ENCODE measurements at regions not wholly inside any gene's neighbourhood (a gene's known extent, or its start where the extent isn't known, plus 50 kb on each side); places are given as distances from the start of the nearest gene placed in this dataset.
"Not testable (repeated sequence)": the region's sequence is repeated elsewhere in the genome, so short reads cannot be mapped to it uniquely, and the experiment has no call there.

DNA sequence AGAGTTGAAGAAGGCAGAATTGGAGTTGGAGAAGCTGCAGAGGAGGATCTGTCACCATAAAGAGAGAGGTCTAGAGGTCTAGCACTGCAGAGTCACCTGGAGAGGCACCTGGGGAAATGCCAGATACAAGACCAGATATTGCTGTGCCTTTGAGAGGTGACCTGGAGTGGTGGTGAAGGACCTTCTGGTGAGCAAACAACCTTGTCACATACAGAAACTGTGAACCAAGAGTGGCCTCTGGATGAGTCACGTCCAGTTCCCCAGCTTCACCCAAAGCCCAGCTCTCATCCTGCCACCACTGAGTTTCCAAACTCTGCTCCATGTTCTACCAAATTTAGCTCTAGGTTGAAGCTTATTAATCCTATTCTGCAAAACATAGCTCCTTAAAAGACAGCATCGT lies 131.1 kb upstream of the FBXL7 start:
- Histone ChIP-seq H3K9ac (ENCODE audit: low read length in 2 of 2) (no peak overlapping the region), H3K4me1 (ENCODE audit: control insufficient read depth, insufficient read depth, low read length) (peaks cover 2% of the 10 kb centered on the region), H3K4me3 (ENCODE audit: low read length in 2 of 2) (no peak overlapping the region), H3K27me3 (ENCODE audit: control insufficient read depth in 1 of 2, insufficient read depth in 2 of 2, low read length in 2 of 2) (no peaks in the 10 kb centered on the region), H3K9me3 (ENCODE audit: control insufficient read depth in 2 of 2, low read length in 2 of 2) (no peaks in the 10 kb centered on the region), H3K36me3 (ENCODE audit: control insufficient read depth in 2 of 2, insufficient read depth in 2 of 2, low read length in 2 of 2) (no peaks in the 10 kb centered on the region), H3K27ac (ENCODE audit: low read length) (no peak overlapping the region)

DNA sequence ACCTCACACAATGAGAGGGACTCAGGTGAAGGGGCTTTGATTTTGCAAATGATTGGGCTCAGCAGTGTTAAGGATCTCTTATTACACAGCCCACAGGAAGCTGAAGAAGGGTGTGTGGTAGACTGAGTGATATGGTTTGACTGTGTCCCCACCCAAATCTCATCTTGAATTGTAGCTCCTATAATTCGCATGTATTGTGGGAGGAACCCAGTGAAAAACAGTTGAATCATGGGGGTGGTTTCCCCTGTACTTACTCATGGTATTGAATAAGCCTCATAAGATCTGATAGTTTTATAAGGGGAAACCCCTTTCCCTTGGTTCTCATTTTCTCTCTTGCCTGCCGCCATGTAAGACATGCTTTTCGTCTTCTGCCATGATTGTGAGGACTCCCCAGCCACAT lies 132.5 kb upstream of the FBXL7 start:
- Histone ChIP-seq H3K27me3 (ENCODE audit: control insufficient read depth in 1 of 2, insufficient read depth in 2 of 2, low read length in 2 of 2) (no peaks in the 10 kb centered on the region), H3K27ac (ENCODE audit: low read length) (no peak overlapping the region)

DNA sequence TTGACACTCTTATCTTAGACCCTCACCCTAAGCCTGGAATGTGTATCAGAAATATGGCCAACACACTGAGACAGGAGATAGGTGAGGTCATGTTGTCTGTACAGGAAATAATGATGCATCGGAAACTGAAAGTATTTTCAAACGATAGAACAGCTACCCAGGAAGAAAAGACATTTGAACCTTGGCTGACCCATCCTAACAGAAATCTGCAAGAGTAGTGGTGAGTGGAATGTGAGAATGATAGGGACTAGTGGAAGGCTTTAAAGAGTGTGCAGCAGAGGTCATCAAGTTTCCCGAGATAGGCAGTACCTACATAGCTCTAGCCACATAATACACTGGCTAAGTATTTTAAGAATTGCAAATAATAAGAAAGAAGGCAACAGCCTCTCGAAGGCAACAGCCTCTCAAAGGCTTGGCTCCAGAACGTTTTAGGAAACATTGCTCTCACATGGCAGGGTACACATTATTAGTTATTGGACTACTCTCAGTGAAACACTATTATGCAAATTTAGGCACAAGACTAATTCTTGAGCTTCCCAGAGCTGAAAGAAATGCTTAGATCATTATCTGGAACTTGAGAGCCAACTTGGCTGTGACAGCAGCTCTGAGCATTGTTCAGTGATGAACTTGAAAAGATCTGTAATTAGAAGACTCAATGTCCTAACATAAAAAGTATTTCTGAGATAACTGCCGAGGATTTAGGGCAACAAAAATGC lies 133.1 kb upstream of the FBXL7 start:
- Histone ChIP-seq H3K4me3 (ENCODE audit: low read length in 2 of 2) (no peak overlapping the region), H3K36me3 (ENCODE audit: control insufficient read depth in 2 of 2, insufficient read depth in 2 of 2, low read length in 2 of 2) (no peaks in the 10 kb centered on the region), H3K4me1 (ENCODE audit: control insufficient read depth, insufficient read depth, low read length) (peaks cover 2% of the 10 kb centered on the region), H3K27ac (ENCODE audit: low read length) (no peak overlapping the region), H3K9ac (ENCODE audit: low read length in 2 of 2) (no peak overlapping the region), H3K27me3 (ENCODE audit: control insufficient read depth in 1 of 2, insufficient read depth in 2 of 2, low read length in 2 of 2) (no peaks in the 10 kb centered on the region), H3K9me3 (ENCODE audit: control insufficient read depth in 2 of 2, low read length in 2 of 2) (no peaks in the 10 kb centered on the region)

More for the DNA sequence above, 132.5 kb upstream of the FBXL7 start:
- H3K4me1 ChIP-seq (ENCODE audit: control insufficient read depth, insufficient read depth, low read length) = peaks cover 2% of the 10 kb centered on the region
- no peaks in the 10 kb centered on the region for H3K9me3 ChIP-seq (ENCODE audit: control insufficient read depth in 2 of 2, low read length in 2 of 2)
- no peak overlapping the region for H3K9ac ChIP-seq (ENCODE audit: low read length in 2 of 2)
- no peak overlapping the region for H3K4me3 ChIP-seq (ENCODE audit: low read length in 2 of 2)
- no peaks in the 10 kb centered on the region for H3K36me3 ChIP-seq (ENCODE audit: control insufficient read depth in 2 of 2, insufficient read depth in 2 of 2, low read length in 2 of 2)

DNA sequence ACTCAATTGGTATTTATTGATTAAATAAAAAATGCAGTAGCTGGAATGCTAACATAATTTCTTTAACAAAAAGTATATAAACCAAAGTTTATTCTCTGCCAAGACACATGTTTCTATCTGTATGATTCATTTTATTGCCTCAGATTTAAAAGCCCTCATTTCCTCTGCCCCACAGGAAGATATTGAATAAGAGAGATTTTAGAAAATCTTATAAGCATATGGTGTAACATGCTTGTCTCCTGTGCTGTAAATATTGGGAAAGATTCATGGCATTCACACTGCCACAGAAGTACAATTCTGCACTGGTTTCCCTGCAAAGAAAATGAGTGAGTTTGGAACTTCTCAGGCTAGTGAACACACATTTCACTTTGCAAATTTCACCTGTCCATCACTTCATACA lies 134.9 kb upstream of the FBXL7 start:
- no peak overlapping the region for H3K9ac ChIP-seq (ENCODE audit: low read length in 2 of 2)
- no peaks in the 10 kb centered on the region for H3K36me3 ChIP-seq (ENCODE audit: control insufficient read depth in 2 of 2, insufficient read depth in 2 of 2, low read length in 2 of 2)
- no peaks in the 10 kb centered on the region for H3K4me1 ChIP-seq (ENCODE audit: control insufficient read depth, insufficient read depth, low read length)
- no peak overlapping the region for H3K27ac ChIP-seq (ENCODE audit: low read length)
- no peaks in the 10 kb centered on the region for H3K9me3 ChIP-seq (ENCODE audit: control insufficient read depth in 2 of 2, low read length in 2 of 2)
- no peak overlapping the region for H3K4me3 ChIP-seq (ENCODE audit: low read length in 2 of 2)
- H3K27me3 ChIP-seq (ENCODE audit: control insufficient read depth in 1 of 2, insufficient read depth in 2 of 2, low read length in 2 of 2) = no peaks in the 10 kb centered on the region

DNA sequence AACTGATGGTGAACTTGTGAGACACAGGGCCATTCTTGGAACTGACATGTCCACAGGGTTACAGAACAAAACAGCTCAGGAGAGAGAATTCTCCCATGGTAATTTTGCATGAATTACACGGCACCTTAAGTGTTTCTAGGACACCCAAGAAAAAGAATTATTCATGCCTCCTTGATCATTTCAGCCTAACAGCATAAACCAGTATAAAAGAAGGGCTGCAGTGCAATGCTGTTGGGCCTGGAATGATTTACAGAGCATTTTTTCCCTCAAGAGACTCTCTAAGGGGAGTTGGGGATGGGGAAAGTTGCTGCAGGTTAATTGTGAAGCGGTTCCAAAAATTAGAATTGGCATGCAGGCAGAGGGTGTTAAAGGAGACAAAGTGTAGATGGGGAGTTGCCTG lies 136.4 kb upstream of the FBXL7 start:
- no peak overlapping the region for H3K4me3 ChIP-seq (ENCODE audit: low read length in 2 of 2)

DNA sequence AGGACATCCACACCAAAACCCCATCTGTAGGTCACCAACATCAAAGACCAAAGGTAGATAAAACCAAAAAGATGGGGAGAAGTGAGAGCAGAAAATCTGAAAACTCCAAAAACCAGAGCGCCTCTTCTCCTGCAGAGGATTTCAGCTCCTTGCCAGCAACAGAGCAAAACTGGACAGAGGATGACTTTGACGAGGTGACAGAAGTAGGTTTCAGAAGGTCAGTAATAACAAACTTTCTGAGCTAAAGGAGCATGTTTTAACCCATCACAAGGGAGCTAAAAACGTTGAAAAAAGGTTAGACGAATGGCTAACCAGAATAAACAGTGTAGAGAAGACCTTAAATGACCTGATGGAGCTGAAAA lies 142.9 kb upstream of the FBXL7 start:
- H3K27me3 ChIP-seq (ENCODE audit: control insufficient read depth in 1 of 2, insufficient read depth in 2 of 2, low read length in 2 of 2); H3K9me3 ChIP-seq (ENCODE audit: control insufficient read depth in 2 of 2, low read length in 2 of 2); H3K36me3 ChIP-seq (ENCODE audit: control insufficient read depth in 2 of 2, insufficient read depth in 2 of 2, low read length in 2 of 2); H3K4me1 ChIP-seq (ENCODE audit: control insufficient read depth, insufficient read depth, low read length); H3K4me3 ChIP-seq (ENCODE audit: low read length in 2 of 2); H3K27ac ChIP-seq (ENCODE audit: low read length); H3K9ac ChIP-seq (ENCODE audit: low read length in 2 of 2): not testable (repeated sequence)

More for the DNA sequence above, 136.4 kb upstream of the FBXL7 start:
- no peaks in the 10 kb centered on the region for H3K27me3 ChIP-seq (ENCODE audit: control insufficient read depth in 1 of 2, insufficient read depth in 2 of 2, low read length in 2 of 2)
- no peaks in the 10 kb centered on the region for H3K4me1 ChIP-seq (ENCODE audit: control insufficient read depth, insufficient read depth, low read length)
- no peak overlapping the region for H3K9ac ChIP-seq (ENCODE audit: low read length in 2 of 2)
- no peak overlapping the region for H3K27ac ChIP-seq (ENCODE audit: low read length)
- no peaks in the 10 kb centered on the region for H3K9me3 ChIP-seq (ENCODE audit: control insufficient read depth in 2 of 2, low read length in 2 of 2)
- H3K36me3 ChIP-seq (ENCODE audit: control insufficient read depth in 2 of 2, insufficient read depth in 2 of 2, low read length in 2 of 2) = no peaks in the 10 kb centered on the region

DNA sequence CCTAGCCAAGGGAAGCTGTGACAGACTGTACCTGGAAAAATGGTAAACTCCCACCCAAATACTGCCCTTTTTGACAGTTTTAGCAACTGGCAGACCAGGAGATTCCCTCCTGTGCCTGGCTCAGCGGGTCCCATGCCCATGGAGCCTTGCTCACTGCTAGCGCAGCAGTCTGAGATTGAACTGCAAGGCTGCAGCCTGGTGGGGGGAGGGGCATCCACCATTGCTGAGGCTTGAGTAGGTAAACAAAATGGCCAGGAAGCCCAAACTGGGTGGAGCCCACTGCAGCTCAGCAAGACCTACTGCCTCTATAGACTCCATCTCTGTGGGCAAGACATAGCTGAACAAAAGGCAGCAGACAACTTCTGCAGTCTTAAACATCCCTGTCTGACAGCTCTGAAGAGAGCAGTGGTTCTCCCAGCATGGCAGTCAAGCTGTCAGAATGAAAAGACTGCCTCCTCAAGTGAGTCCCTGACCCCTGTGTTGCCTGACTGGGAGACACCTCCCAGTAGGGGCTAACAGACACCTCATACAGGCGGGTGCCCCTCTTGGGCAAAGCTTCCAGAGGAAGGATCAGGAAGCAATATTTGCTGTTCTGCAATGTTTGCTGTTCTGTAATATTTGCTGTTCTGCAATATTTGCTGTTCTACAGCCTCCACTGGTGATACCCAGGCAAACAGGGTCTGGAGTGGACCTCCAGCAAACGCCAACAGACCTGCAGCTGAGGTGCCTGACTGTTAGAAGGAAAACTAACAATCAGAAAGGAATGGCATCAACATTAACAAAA lies 143.5 kb upstream of the FBXL7 start:
- not testable (repeated sequence) for H3K4me3 ChIP-seq (ENCODE audit: low read length in 2 of 2); H3K9ac ChIP-seq (ENCODE audit: low read length in 2 of 2); H3K36me3 ChIP-seq (ENCODE audit: control insufficient read depth in 2 of 2, insufficient read depth in 2 of 2, low read length in 2 of 2); H3K9me3 ChIP-seq (ENCODE audit: control insufficient read depth in 2 of 2, low read length in 2 of 2); H3K4me1 ChIP-seq (ENCODE audit: control insufficient read depth, insufficient read depth, low read length); H3K27ac ChIP-seq (ENCODE audit: low read length); H3K27me3 ChIP-seq (ENCODE audit: control insufficient read depth in 1 of 2, insufficient read depth in 2 of 2, low read length in 2 of 2)

DNA sequence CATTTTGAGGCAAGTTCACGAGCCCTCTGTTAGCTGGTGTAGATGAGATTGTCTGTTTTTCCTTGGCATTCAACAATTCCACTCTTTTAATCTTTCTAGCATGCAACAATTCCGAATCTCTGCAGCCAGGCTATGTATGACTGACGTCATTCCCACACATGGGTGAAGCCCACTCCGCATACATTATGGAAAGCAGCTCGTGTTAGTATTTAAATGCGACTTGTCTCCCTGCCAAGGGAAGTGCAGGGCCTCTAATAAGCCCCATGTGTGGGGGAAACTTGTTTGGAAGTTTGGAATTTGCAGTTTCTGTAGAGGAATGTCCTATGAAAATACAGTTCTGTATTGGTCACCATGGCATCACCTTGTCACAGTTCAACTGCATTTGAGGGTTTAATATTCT lies 146.0 kb upstream of the FBXL7 start:
- H3K27ac ChIP-seq (ENCODE audit: low read length) = no peak overlapping the region

DNA sequence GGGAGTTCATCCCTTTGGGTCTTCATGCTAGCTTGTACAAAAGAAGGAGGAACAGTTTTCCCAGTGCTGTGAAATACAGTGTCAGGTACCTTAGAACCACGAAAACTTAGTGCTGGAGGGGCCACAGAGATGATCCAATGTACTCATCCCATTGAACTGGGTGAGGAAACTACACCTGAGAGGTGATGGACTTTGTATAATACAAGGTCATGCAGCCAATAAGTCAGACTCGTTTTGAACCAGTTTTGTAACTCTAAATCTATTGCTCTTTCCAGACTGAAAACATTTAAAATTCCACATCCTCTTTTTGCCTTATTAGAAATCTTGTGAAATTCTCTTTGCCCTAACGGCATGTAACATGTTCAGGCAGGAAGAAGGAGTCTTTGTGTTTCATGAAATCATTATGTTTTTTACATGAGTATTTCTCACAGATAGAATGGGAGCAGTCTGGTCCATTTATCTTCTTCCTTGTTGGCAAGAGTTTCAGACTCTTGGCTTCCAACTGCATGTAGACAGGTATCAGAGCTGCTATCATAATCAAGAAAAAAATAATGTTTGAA lies 146.8 kb upstream of the FBXL7 start:
- no peaks in the 10 kb centered on the region for H3K4me1 ChIP-seq (ENCODE audit: control insufficient read depth, insufficient read depth, low read length)
- H3K36me3 ChIP-seq (ENCODE audit: control insufficient read depth in 2 of 2, insufficient read depth in 2 of 2, low read length in 2 of 2) = no peaks in the 10 kb centered on the region
- no peak overlapping the region for H3K4me3 ChIP-seq (ENCODE audit: low read length in 2 of 2)
- no peak overlapping the region for H3K9ac ChIP-seq (ENCODE audit: low read length in 2 of 2)
- H3K27ac ChIP-seq (ENCODE audit: low read length) = no peak overlapping the region
- H3K9me3 ChIP-seq (ENCODE audit: control insufficient read depth in 2 of 2, low read length in 2 of 2) = no peaks in the 10 kb centered on the region
- no peaks in the 10 kb centered on the region for H3K27me3 ChIP-seq (ENCODE audit: control insufficient read depth in 1 of 2, insufficient read depth in 2 of 2, low read length in 2 of 2)

More for the DNA sequence above, 146.0 kb upstream of the FBXL7 start:
- Histone ChIP-seq H3K36me3 (ENCODE audit: control insufficient read depth in 2 of 2, insufficient read depth in 2 of 2, low read length in 2 of 2) (no peaks in the 10 kb centered on the region), H3K4me1 (ENCODE audit: control insufficient read depth, insufficient read depth, low read length) (no peaks in the 10 kb centered on the region), H3K4me3 (ENCODE audit: low read length in 2 of 2) (no peak overlapping the region), H3K9ac (ENCODE audit: low read length in 2 of 2) (no peak overlapping the region), H3K9me3 (ENCODE audit: control insufficient read depth in 2 of 2, low read length in 2 of 2) (no peaks in the 10 kb centered on the region), H3K27me3 (ENCODE audit: control insufficient read depth in 1 of 2, insufficient read depth in 2 of 2, low read length in 2 of 2) (no peaks in the 10 kb centered on the region)

DNA sequence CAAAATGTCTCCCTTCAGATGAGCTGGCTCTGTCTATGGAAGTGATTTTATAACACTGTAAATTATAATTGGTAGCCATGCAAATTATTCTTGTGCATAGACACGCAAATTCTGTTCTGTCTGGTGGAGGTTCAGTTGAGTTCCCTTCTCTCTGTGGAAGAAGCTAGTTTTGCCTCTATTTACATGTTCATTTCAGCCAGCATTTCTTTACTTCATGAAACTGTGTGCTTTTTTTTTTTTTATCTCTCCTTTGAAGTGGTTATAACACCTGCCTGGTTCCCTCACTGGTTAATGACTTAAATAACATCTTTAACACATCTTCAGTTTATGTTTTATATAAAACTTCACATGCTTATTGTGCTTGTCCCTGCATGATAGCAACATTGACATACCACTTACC lies 149.4 kb upstream of the FBXL7 start:
- H3K4me3 ChIP-seq (ENCODE audit: low read length in 2 of 2) = no peak overlapping the region
- H3K9ac ChIP-seq (ENCODE audit: low read length in 2 of 2) = no peak overlapping the region
- H3K4me1 ChIP-seq (ENCODE audit: control insufficient read depth, insufficient read depth, low read length) = no peaks in the 10 kb centered on the region
- no peaks in the 10 kb centered on the region for H3K36me3 ChIP-seq (ENCODE audit: control insufficient read depth in 2 of 2, insufficient read depth in 2 of 2, low read length in 2 of 2)
- H3K9me3 ChIP-seq (ENCODE audit: control insufficient read depth in 2 of 2, low read length in 2 of 2) = no peaks in the 10 kb centered on the region
- H3K27ac ChIP-seq (ENCODE audit: low read length) = no peak overlapping the region
- no peaks in the 10 kb centered on the region for H3K27me3 ChIP-seq (ENCODE audit: control insufficient read depth in 1 of 2, insufficient read depth in 2 of 2, low read length in 2 of 2)

DNA sequence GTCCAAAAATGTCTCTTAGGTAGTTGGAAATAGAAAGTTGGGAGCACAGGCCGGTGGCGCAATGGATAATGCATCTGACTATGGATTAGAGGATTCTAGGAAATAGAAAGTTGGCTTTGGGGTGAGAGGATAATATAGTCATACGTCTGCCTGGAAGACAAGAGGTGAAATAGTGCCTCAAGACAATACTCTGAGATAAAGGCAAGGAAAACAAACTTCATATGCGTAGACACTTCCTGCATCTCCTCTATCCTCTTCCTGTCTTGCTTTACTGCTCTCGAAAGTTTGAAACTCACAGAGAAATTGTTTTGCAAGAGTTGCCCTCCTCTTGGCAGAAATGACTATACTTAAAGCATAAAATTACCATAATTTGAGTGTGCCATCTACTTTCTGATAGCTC lies 153.2 kb upstream of the FBXL7 start:
- Histone ChIP-seq H3K4me3 (ENCODE audit: low read length in 2 of 2) (no peak overlapping the region), H3K27me3 (ENCODE audit: control insufficient read depth in 1 of 2, insufficient read depth in 2 of 2, low read length in 2 of 2) (no peaks in the 10 kb centered on the region), H3K36me3 (ENCODE audit: control insufficient read depth in 2 of 2, insufficient read depth in 2 of 2, low read length in 2 of 2) (no peaks in the 10 kb centered on the region), H3K27ac (ENCODE audit: low read length) (no peak overlapping the region), H3K4me1 (ENCODE audit: control insufficient read depth, insufficient read depth, low read length) (no peaks in the 10 kb centered on the region), H3K9ac (ENCODE audit: low read length in 2 of 2) (no peak overlapping the region), H3K9me3 (ENCODE audit: control insufficient read depth in 2 of 2, low read length in 2 of 2) (no peaks in the 10 kb centered on the region)

Measured in stomach smooth muscle (tissue), 2 donors.